ENCODE measurements at regions not wholly inside any gene's neighbourhood (a gene's known extent, or its start where the extent isn't known, plus 50 kb on each side); places are given as distances from the start of the nearest gene placed in this dataset.
A peak's percentile ranks its signal among the peaks of the same experiment; 100 is the strongest.

DNA sequence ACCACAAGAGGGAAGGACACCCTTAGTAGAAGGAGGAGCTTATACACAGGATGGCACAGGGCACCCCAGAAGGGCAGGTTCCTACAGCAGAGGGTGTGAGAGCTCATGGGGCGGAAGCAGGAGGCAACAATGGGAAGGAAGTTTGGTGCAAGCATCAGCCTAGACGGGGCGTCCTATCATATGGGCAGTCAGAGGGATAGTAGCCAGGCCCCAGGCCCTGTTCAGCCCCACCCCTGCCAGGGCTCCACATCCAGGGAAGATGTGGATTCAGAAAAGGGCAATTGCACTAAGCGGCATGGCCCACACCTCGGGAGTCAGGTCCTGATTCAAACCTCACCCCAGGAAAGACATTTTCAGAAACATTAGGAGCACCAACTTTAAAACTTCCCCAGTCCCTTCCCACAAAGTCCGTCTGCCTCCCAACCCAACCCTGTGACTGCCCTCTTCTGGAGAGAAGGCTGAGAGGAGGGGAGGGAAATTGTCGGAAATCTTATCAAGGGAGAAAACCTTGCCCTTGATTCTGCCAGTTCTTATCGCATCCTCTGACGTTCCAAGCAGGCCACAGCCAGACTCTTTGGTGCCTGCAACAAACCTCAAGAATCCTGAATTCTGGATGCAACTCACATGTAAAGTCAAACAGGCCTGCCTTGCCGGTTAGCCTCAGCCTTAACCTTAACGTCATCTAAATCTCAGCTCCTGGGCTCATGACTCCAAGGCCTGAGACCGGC, 198.8 kb upstream of the CDH5 start:
- no peak for TF ChIP-seq SIN3A (IDR thresholded peaks at IDR 0.05; ENCODE audit: low read depth)
- TF ChIP-seq REST (IDR thresholded peaks at IDR 0.05; ENCODE audit: low read depth), result no peak
- TF ChIP-seq, protein P1, sequence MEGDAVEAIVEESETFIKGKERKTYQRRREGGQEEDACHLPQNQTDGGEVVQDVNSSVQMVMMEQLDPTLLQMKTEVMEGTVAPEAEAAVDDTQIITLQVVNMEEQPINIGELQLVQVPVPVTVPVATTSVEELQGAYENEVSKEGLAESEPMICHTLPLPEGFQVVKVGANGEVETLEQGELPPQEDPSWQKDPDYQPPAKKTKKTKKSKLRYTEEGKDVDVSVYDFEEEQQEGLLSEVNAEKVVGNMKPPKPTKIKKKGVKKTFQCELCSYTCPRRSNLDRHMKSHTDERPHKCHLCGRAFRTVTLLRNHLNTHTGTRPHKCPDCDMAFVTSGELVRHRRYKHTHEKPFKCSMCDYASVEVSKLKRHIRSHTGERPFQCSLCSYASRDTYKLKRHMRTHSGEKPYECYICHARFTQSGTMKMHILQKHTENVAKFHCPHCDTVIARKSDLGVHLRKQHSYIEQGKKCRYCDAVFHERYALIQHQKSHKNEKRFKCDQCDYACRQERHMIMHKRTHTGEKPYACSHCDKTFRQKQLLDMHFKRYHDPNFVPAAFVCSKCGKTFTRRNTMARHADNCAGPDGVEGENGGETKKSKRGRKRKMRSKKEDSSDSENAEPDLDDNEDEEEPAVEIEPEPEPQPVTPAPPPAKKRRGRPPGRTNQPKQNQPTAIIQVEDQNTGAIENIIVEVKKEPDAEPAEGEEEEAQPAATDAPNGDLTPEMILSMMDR (IDR thresholded peaks at IDR 0.05 in 2 of 3, conservative IDR thresholded peaks at IDR 0.05 in 1 of 3; ENCODE audit: borderline replicate concordance in 1 of 3, insufficient read depth in 1 of 3, low read depth in 2 of 3, low read length in 2 of 3), result peak in 2 of 3 experiments; percentile 27; a peak in 1 of 6 replicates
- no peak for TF ChIP-seq POLR2A (IDR thresholded peaks at IDR 0.05; ENCODE audit: borderline replicate concordance, extremely low read depth, insufficient read depth, insufficient read length)
- TF ChIP-seq EZH2 (IDR thresholded peaks at IDR 0.05), result no peak
- TF ChIP-seq EZH2phosphoT487 (IDR thresholded peaks at IDR 0.05; ENCODE audit: borderline replicate concordance), result no peak
- TF ChIP-seq CEBPB (IDR thresholded peaks at IDR 0.05; ENCODE audit: low read depth), result no peak
- no peak for TF ChIP-seq POLR2AphosphoS5 (IDR thresholded peaks at IDR 0.05; ENCODE audit: low read depth, low read length)
- TF ChIP-seq ZNF274 (IDR thresholded peaks at IDR 0.05; ENCODE audit: low read depth, low read length), result no peak
- peak; percentile 24; the same call in 1 of the 2 replicates for TF ChIP-seq RAD21 (IDR thresholded peaks at IDR 0.05; ENCODE audit: low read depth)
- no peak for TF ChIP-seq EGR1 (IDR thresholded peaks at IDR 0.05; ENCODE audit: low read depth)
